ENCODE measurements at regions not wholly inside any gene's neighbourhood (a gene's known extent, or its start where the extent isn't known, plus 50 kb on each side); places are given as distances from the start of the nearest gene placed in this dataset.

- TF ChIP-seq TAF1 (IDR thresholded peaks at IDR 0.05; ENCODE audit: low read depth) (no peak), TEAD4 (IDR thresholded peaks at IDR 0.05) (no peak), ZBTB7A (IDR thresholded peaks at IDR 0.05; ENCODE audit: low read depth) (no peak), USF1 (IDR thresholded peaks at IDR 0.05) (no peak)
Measured at GRCh38 chr2:234829074-234829455, 122.8 kb upstream of the SH3BP4 start.

GRCh38 chr2:234828382-234829073, 123.3 kb upstream of the SH3BP4 start:
- TF ChIP-seq EP300 (IDR thresholded peaks at IDR 0.05; ENCODE audit: borderline replicate concordance): no peak
- no peak for TF ChIP-seq NFIC (IDR thresholded peaks at IDR 0.05)
- no peak for TF ChIP-seq YY1 (IDR thresholded peaks at IDR 0.05; ENCODE audit: low read depth)
- no peak for TF ChIP-seq RAD21 (IDR thresholded peaks at IDR 0.05; ENCODE audit: low read depth)
- TF ChIP-seq TEAD4 (IDR thresholded peaks at IDR 0.05): no peak
- TF ChIP-seq CREB1 (IDR thresholded peaks at IDR 0.05; ENCODE audit: low read depth): no peak
- TF ChIP-seq TAF1 (IDR thresholded peaks at IDR 0.05; ENCODE audit: low read depth): no peak
- no peak for TF ChIP-seq USF1 (IDR thresholded peaks at IDR 0.05)
- no peak for TF ChIP-seq CEBPB (IDR thresholded peaks at IDR 0.05)
- TF ChIP-seq FOXM1 (IDR thresholded peaks at IDR 0.05; ENCODE audit: borderline replicate concordance, low read depth): no peak
- no peak for TF ChIP-seq ZBTB7A (IDR thresholded peaks at IDR 0.05; ENCODE audit: low read depth)
- no peak for TF ChIP-seq EGR1 (IDR thresholded peaks at IDR 0.05)
- no peak for TF ChIP-seq REST (IDR thresholded peaks at IDR 0.05; ENCODE audit: low read depth)
- no peak for TF ChIP-seq MAX (IDR thresholded peaks at IDR 0.05)
- TF ChIP-seq TCF12 (IDR thresholded peaks at IDR 0.05; ENCODE audit: low read depth): no peak

GRCh38 chr2:234827096-234827860, 124.5 kb upstream of the SH3BP4 start:
- TF ChIP-seq FOXM1 (IDR thresholded peaks at IDR 0.05; ENCODE audit: borderline replicate concordance, low read depth): no peak
- no peak for TF ChIP-seq NFIC (IDR thresholded peaks at IDR 0.05)
- TF ChIP-seq CEBPB (IDR thresholded peaks at IDR 0.05): peak; percentile 25; the same call in 1 of the 2 replicates
- TF ChIP-seq REST (IDR thresholded peaks at IDR 0.05; ENCODE audit: low read depth): no peak
- TF ChIP-seq EGR1 (IDR thresholded peaks at IDR 0.05): no peak
- no peak for TF ChIP-seq USF1 (IDR thresholded peaks at IDR 0.05)
- no peak for TF ChIP-seq CREB1 (IDR thresholded peaks at IDR 0.05; ENCODE audit: low read depth)
- TF ChIP-seq RAD21 (IDR thresholded peaks at IDR 0.05; ENCODE audit: low read depth): no peak
- no peak for TF ChIP-seq TAF1 (IDR thresholded peaks at IDR 0.05; ENCODE audit: low read depth)
- TF ChIP-seq TEAD4 (IDR thresholded peaks at IDR 0.05): no peak
- TF ChIP-seq YY1 (IDR thresholded peaks at IDR 0.05; ENCODE audit: low read depth): no peak
- TF ChIP-seq MAX (IDR thresholded peaks at IDR 0.05): 0 out of 2 replicates have a peak, but pooled peaks have one; percentile 25
- TF ChIP-seq ZBTB7A (IDR thresholded peaks at IDR 0.05; ENCODE audit: low read depth): no peak
- TF ChIP-seq TCF12 (IDR thresholded peaks at IDR 0.05; ENCODE audit: low read depth): no peak

GRCh38 chr2:234826681-234827080, 125.1 kb upstream of the SH3BP4 start:
- no peak for TF ChIP-seq YY1 (IDR thresholded peaks at IDR 0.05; ENCODE audit: low read depth)
- no peak for TF ChIP-seq REST (IDR thresholded peaks at IDR 0.05; ENCODE audit: low read depth)
- no peak for TF ChIP-seq MAX (IDR thresholded peaks at IDR 0.05)
- TF ChIP-seq EGR1 (IDR thresholded peaks at IDR 0.05): no peak
- TF ChIP-seq CREB1 (IDR thresholded peaks at IDR 0.05; ENCODE audit: low read depth): no peak
